H9 (cell line): ENCODE measurements at regions not wholly inside any gene's neighbourhood (a gene's known extent, or its start where the extent isn't known, plus 50 kb on each side); places are given as distances from the start of the nearest gene placed in this dataset.

Source experiments
- DNase-seq: peaks from one replicate; pipeline ENCODE4 v3.0.0-alpha.2; 2017
- H2AFZ ChIP-seq: one replicate; pipeline ENCODE4 v1.6.1; 2013; ENCODE audit warnings: mild to moderate bottlenecking, low read length, control low read depth, moderate library complexity
- H2AK5ac ChIP-seq: 2 replicates; pipeline ENCODE4 v1.6.1; 2013; ENCODE audit warnings: low read length, control low read depth, mixed read lengths; ENCODE audit not compliant: insufficient read length
- H2BK120ac ChIP-seq: one replicate; pipeline ENCODE4 v1.6.1; 2013; ENCODE audit warnings: low read depth, mild to moderate bottlenecking, low read length, control low read depth, inconsistent platforms; ENCODE audit not compliant: poor library complexity, severe bottlenecking
- H2BK12ac ChIP-seq: 2 replicates; pipeline ENCODE4 v1.6.1; 2013; ENCODE audit warnings: low read length, control low read depth, mixed read lengths, low read depth; ENCODE audit not compliant: insufficient read length
- H2BK15ac ChIP-seq: 2 replicates; pipeline ENCODE4 v1.6.1; 2013; ENCODE audit warnings: low read depth, low read length, control low read depth
- H2BK20ac ChIP-seq: one replicate; pipeline ENCODE4 v1.6.1; 2013; ENCODE audit warnings: low read depth, mild to moderate bottlenecking, low read length, control low read depth, inconsistent platforms; ENCODE audit not compliant: poor library complexity, severe bottlenecking
- H2BK5ac ChIP-seq: 2 replicates; pipeline ENCODE4 v1.6.1; 2013; ENCODE audit warnings: low read length, control low read depth, mixed read lengths; ENCODE audit not compliant: insufficient read length
- H3K14ac ChIP-seq: 2 replicates; pipeline ENCODE4 v1.6.1; 2013; ENCODE audit warnings: low read length, control low read depth; ENCODE audit not compliant: insufficient read depth
- H3K18ac ChIP-seq: 2 replicates; pipeline ENCODE4 v1.6.1; 2013; ENCODE audit warnings: low read depth, mild to moderate bottlenecking, mixed read lengths, low read length, control low read depth; ENCODE audit not compliant: insufficient read length
- H3K23ac ChIP-seq: 2 replicates; pipeline ENCODE4 v1.6.1; 2013; ENCODE audit warnings: low read length, control low read depth, mixed read lengths, low read depth; ENCODE audit not compliant: insufficient read length
- H3K23me2 ChIP-seq: 2 replicates; pipeline ENCODE4 v1.6.1; 2013; ENCODE audit warnings: low read depth, mild to moderate bottlenecking, mixed read lengths, low read length, control low read depth; ENCODE audit not compliant: insufficient read length, poor library complexity, severe bottlenecking
- H3K27ac ChIP-seq: 2 replicates; pipeline ENCODE4 v1.5.1; 2013; ENCODE audit warnings: low read length, control low read depth, mixed read lengths, low read depth; ENCODE audit not compliant: insufficient read length
- H3K27me3 ChIP-seq: 2 replicates; pipeline ENCODE4 v1.6.1; 2013; ENCODE audit warnings: low read length, control low read depth, inconsistent platforms; ENCODE audit not compliant: insufficient read depth
- H3K4ac ChIP-seq: 2 replicates; pipeline ENCODE4 v1.6.1; 2013; ENCODE audit warnings: low read depth, mild to moderate bottlenecking, control low read depth, inconsistent platforms, low read length, moderate library complexity
- H3K4me1 ChIP-seq: 2 replicates; pipeline ENCODE4 v1.6.1; 2013; ENCODE audit warnings: low read length, control low read depth, inconsistent platforms; ENCODE audit not compliant: insufficient read depth
- H3K4me2 ChIP-seq: 2 replicates; pipeline ENCODE4 v1.6.1; 2013; ENCODE audit warnings: low read length, control low read depth, mixed read lengths; ENCODE audit not compliant: insufficient read length, insufficient read depth
- H3K56ac ChIP-seq: 2 replicates; pipeline ENCODE4 v1.6.1; 2013; ENCODE audit warnings: low read depth, mild to moderate bottlenecking, mixed read lengths, low read length, control low read depth; ENCODE audit not compliant: insufficient read length
- H3K79me1 ChIP-seq: 2 replicates; pipeline ENCODE4 v1.6.1; 2013; ENCODE audit warnings: low read depth, mild to moderate bottlenecking, moderate library complexity, low read length, control low read depth, inconsistent platforms; ENCODE audit not compliant: insufficient read depth, poor library complexity, severe bottlenecking
- H3K79me2 ChIP-seq: 2 replicates; pipeline ENCODE4 v1.6.1; 2013; ENCODE audit warnings: low read length, control low read depth, inconsistent platforms; ENCODE audit not compliant: insufficient read depth
- H3K9ac ChIP-seq: 2 replicates; pipeline ENCODE4 v1.6.1; 2013; ENCODE audit warnings: low read length, control low read depth, mixed read lengths; ENCODE audit not compliant: insufficient read length; ENCODE audit errors: extremely low read depth
- H3K9me3 ChIP-seq: one replicate; pipeline ENCODE4 v1.6.1; 2013; ENCODE audit warnings: low read depth, low read length, inconsistent platforms; ENCODE audit not compliant: control insufficient read depth
- H3T11ph ChIP-seq: one replicate; pipeline ENCODE4 v1.6.1; 2013; ENCODE audit warnings: mild to moderate bottlenecking, low read length, control low read depth, inconsistent platforms
- H4K20me1 ChIP-seq: one replicate; pipeline ENCODE4 v1.6.1; 2013; ENCODE audit not compliant: control insufficient read depth, insufficient read length, insufficient read depth
- H4K5ac ChIP-seq: 2 replicates; pipeline ENCODE4 v1.6.1; 2013; ENCODE audit warnings: low read depth, mild to moderate bottlenecking, mixed read lengths, low read length, control low read depth; ENCODE audit not compliant: insufficient read length
- H4K8ac ChIP-seq: replicated peaks from 2 replicates; pipeline ENCODE4 v1.6.1; 2013; ENCODE audit warnings: low read length, control low read depth, mixed read lengths, low read depth; ENCODE audit not compliant: insufficient read length
- H4K91ac ChIP-seq: 2 replicates; pipeline ENCODE4 v1.6.1; 2013; ENCODE audit warnings: low read depth, mild to moderate bottlenecking, moderate library complexity, mixed read lengths, low read length, control low read depth; ENCODE audit not compliant: insufficient read length
- H3K27ac Mint-ChIP-seq, 3 experiments: 2 replicates in 2 of 3; 3 replicates in 1 of 3; pipeline ENCODE4 v1.8.0; 2020 to 2021; ENCODE audit warnings: mixed read lengths in 3 of 3, mild to moderate bottlenecking in 1 of 3, moderate library complexity in 1 of 3
- H3K27me3 Mint-ChIP-seq: 2 replicates; pipeline ENCODE4 v1.8.0; 2021; ENCODE audit warnings: low read depth, mild to moderate bottlenecking, moderate library complexity, mixed read lengths
- H3K36me3 Mint-ChIP-seq, 3 experiments: 2 replicates in 2 of 3; 3 replicates in 1 of 3; pipeline ENCODE4 v1.8.0; 2020 to 2021; ENCODE audit warnings: low read depth in 3 of 3, mixed read lengths in 3 of 3; ENCODE audit not compliant: insufficient read depth in 1 of 3
- H3K4me1 Mint-ChIP-seq, 2 experiments: 2 replicates each; pipeline ENCODE4 v1.8.0; 2020; ENCODE audit warnings: mixed read lengths in 2 of 2
- H3K4me3 Mint-ChIP-seq, 2 experiments: 2 replicates in 1 of 2; 3 replicates in 1 of 2; pipeline ENCODE4 v1.8.0; 2020 to 2021; ENCODE audit warnings: mild to moderate bottlenecking in 2 of 2, mixed read lengths in 2 of 2, moderate library complexity in 1 of 2
- H3K9me3 Mint-ChIP-seq, 2 experiments: 2 replicates in 1 of 2; 3 replicates in 1 of 2; pipeline ENCODE4 v1.8.0; 2020; ENCODE audit warnings: mild to moderate bottlenecking in 2 of 2, mixed read lengths in 2 of 2, moderate library complexity in 1 of 2
- CTCF ChIP-seq: fragments of 200-600 bp; sonication (generic); conservative IDR thresholded peaks from 3 replicates; pipeline ENCODE4 v1.8.0; 2021; ENCODE audit warnings: antibody characterized with exemption, mild to moderate bottlenecking
- WGBS: extraction: QIAGEN DNeasy Blood & Tissue Kit; methylation state at CpG from one replicate; pipeline ENCODE4 v1.1.7; 2013; ENCODE audit warnings: missing lambda C conversion rate, low lambda C conversion rate, mixed read lengths; ENCODE audit not compliant: insufficient read length; ENCODE audit errors: extremely low coverage; 5-methylcytosine and 5-hydroxymethylcytosine counted together

- H3K23me2 ChIP-seq = no peaks in the 10 kb centered on the region
- H3K79me1 ChIP-seq = no peaks in the 10 kb centered on the region
- H3K4me1 Mint-ChIP-seq = peaks cover 6 to 10% of the 10 kb centered on the region in 2 experiments
- H3K4me1 ChIP-seq = no peaks in the 10 kb centered on the region
- no peak overlapping the region for H2BK20ac ChIP-seq
- no peak overlapping the region for H2AK5ac ChIP-seq
- no peak overlapping the region for H3K56ac ChIP-seq
- no peak for DNase-seq
- H3K14ac ChIP-seq = no peak overlapping the region
- H3K4me3 Mint-ChIP-seq = no peak overlapping the region
- no peaks in the 10 kb centered on the region for H3K9me3 ChIP-seq
- H3K27ac ChIP-seq = no peak overlapping the region
- no peak overlapping the region for H2BK5ac ChIP-seq
- H3K9me3 Mint-ChIP-seq = no peaks in the 10 kb centered on the region
- H2BK12ac ChIP-seq = no peak overlapping the region
- H2BK120ac ChIP-seq = no peak overlapping the region
- H3K27ac Mint-ChIP-seq = no peak overlapping the region
- H4K8ac ChIP-seq = no peak overlapping the region
- no peak overlapping the region for H3K4ac ChIP-seq
- H3K36me3 Mint-ChIP-seq = no peaks in the 10 kb centered on the region
- no peak overlapping the region for H3K18ac ChIP-seq
- H4K5ac ChIP-seq = no peak overlapping the region
- no peaks in the 10 kb centered on the region for H3K27me3 Mint-ChIP-seq
- no CpG with 5 or more reads among the region's 4 CpGs for WGBS
- H2BK15ac ChIP-seq = no peak overlapping the region
- H4K20me1 ChIP-seq = no peaks in the 10 kb centered on the region
- no peak overlapping the region for H3T11ph ChIP-seq
- no peak overlapping the region for H2AFZ ChIP-seq
- TF ChIP-seq CTCF = no peak
- H4K91ac ChIP-seq = no peak overlapping the region
- no peaks in the 10 kb centered on the region for H3K27me3 ChIP-seq
- H3K4me2 ChIP-seq = no peak overlapping the region
- no peak overlapping the region for H3K23ac ChIP-seq
- no peaks in the 10 kb centered on the region for H3K79me2 ChIP-seq
- H3K9ac ChIP-seq = no peak overlapping the region
Observed at GRCh38 chr2:181397331-181397730, 59.9 kb upstream of the ITGA4 start.
